ENCODE measurements at regions not wholly inside any gene's neighbourhood (a gene's known extent, or its start where the extent isn't known, plus 50 kb on each side); places are given as distances from the start of the nearest gene placed in this dataset.

DNA sequence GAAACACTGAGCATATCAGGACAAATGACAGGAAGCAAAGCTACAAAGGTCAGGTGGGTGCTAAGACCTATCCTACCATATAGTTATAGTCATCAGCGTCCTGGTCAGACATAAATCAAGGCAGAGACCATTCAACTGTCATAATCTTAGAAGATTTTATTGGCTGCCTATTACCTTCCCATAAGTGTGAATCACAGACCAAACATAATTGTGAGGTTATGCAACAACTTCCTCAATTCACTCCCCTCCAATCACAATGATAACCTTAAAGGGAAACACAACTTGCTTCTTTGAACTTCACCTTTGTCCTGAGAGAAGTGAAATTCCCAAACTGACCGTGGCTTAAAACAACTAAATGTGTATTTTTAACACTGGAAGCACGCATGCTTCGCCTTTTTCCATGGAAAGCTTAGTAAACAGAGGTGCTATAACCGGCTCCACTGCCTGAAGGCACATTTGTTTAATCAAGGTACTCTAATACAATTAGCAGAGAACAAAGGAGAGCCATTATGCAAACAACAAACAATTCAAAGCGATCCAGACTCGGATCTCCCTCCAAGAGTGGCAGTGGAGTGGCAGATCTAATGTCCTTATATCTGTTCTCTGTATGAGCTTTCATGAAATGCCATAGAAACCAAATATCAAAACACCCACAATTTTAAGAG, 84.9 kb downstream of the TMEM114 start:
- Histone ChIP-seq H3K79me2 (ENCODE audit: low read length) (no peaks in the 10 kb centered on the region), H3K4me1 (ENCODE audit: low read length) (no peaks in the 10 kb centered on the region), H3K9ac (ENCODE audit: low read length) (no peak overlapping the region), H2AFZ (ENCODE audit: low read length) (no peak overlapping the region), H3K4me2 (ENCODE audit: low read depth, low read length) (no peak overlapping the region), H3K9me3 (replicated peaks; ENCODE audit: insufficient read depth, low read length) (no peaks in the 10 kb centered on the region), H3K27me3 (replicated peaks; ENCODE audit: insufficient read depth, low read length) (no peaks in the 10 kb centered on the region), H3K4me3 (ENCODE audit: low read length) (no peak overlapping the region), H3K9me2 (replicated peaks; ENCODE audit: insufficient read depth, low read length) (no peaks in the 10 kb centered on the region), H3F3A (ENCODE audit: insufficient read depth, low read length) (no peaks in the 10 kb centered on the region), H4K20me1 (ENCODE audit: insufficient read depth, low read length) (no peaks in the 10 kb centered on the region), H3K36me3 (replicated peaks; ENCODE audit: insufficient read depth, low read length) (no peaks in the 10 kb centered on the region), H3K27ac (ENCODE audit: low read length) (no peak overlapping the region)
- DNase-seq = no peak
- TF ChIP-seq EZH2phosphoT487 (IDR thresholded peaks at IDR 0.05; ENCODE audit: low read length) = no peak
- no peak for TF ChIP-seq EZH2 (optimal IDR thresholded peaks at IDR 0.05; ENCODE audit: low read depth, low read length)
- TF ChIP-seq, protein P1, sequence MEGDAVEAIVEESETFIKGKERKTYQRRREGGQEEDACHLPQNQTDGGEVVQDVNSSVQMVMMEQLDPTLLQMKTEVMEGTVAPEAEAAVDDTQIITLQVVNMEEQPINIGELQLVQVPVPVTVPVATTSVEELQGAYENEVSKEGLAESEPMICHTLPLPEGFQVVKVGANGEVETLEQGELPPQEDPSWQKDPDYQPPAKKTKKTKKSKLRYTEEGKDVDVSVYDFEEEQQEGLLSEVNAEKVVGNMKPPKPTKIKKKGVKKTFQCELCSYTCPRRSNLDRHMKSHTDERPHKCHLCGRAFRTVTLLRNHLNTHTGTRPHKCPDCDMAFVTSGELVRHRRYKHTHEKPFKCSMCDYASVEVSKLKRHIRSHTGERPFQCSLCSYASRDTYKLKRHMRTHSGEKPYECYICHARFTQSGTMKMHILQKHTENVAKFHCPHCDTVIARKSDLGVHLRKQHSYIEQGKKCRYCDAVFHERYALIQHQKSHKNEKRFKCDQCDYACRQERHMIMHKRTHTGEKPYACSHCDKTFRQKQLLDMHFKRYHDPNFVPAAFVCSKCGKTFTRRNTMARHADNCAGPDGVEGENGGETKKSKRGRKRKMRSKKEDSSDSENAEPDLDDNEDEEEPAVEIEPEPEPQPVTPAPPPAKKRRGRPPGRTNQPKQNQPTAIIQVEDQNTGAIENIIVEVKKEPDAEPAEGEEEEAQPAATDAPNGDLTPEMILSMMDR (IDR thresholded peaks at IDR 0.05; ENCODE audit: low read length) = no peak

DNA sequence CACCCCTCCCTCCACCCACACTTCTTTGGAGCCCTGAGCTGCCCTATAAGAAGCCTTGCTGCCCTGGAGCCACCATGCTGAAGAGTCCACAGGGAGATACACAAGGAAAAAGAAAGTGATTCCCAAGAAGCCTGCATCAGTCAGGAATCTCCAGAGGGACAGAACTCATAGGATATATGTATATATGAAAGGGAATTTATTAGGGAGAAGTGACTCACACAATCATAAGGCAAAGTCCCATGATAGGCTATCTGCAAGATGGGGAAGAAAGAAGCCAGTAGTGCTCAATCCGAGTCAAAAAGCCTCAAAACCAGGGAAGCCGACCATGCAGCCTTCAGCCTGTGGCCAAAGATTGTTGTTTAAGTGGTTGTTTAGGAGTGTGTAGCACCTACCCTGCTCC, 87.9 kb downstream of the TMEM114 start:
- TF ChIP-seq EZH2phosphoT487 (IDR thresholded peaks at IDR 0.05; ENCODE audit: low read length) = no peak
- H3K27ac ChIP-seq (ENCODE audit: low read length) = no peak overlapping the region
- H2AFZ ChIP-seq (ENCODE audit: low read length) = no peak overlapping the region
- no peaks in the 10 kb centered on the region for H3K36me3 ChIP-seq (replicated peaks; ENCODE audit: insufficient read depth, low read length)
- no peaks in the 10 kb centered on the region for H3K27me3 ChIP-seq (replicated peaks; ENCODE audit: insufficient read depth, low read length)
- no peaks in the 10 kb centered on the region for H3K4me1 ChIP-seq (ENCODE audit: low read length)
- H3K9ac ChIP-seq (ENCODE audit: low read length) = no peak overlapping the region
- no peaks in the 10 kb centered on the region for H3F3A ChIP-seq (ENCODE audit: insufficient read depth, low read length)
- H3K4me2 ChIP-seq (ENCODE audit: low read depth, low read length) = no peak overlapping the region
- H3K9me3 ChIP-seq (replicated peaks; ENCODE audit: insufficient read depth, low read length) = no peaks in the 10 kb centered on the region
- no peak for DNase-seq
- no peaks in the 10 kb centered on the region for H3K9me2 ChIP-seq (replicated peaks; ENCODE audit: insufficient read depth, low read length)
- no peak overlapping the region for H3K4me3 ChIP-seq (ENCODE audit: low read length)
- no peaks in the 10 kb centered on the region for H4K20me1 ChIP-seq (ENCODE audit: insufficient read depth, low read length)
- H3K79me2 ChIP-seq (ENCODE audit: low read length) = no peaks in the 10 kb centered on the region

DNA sequence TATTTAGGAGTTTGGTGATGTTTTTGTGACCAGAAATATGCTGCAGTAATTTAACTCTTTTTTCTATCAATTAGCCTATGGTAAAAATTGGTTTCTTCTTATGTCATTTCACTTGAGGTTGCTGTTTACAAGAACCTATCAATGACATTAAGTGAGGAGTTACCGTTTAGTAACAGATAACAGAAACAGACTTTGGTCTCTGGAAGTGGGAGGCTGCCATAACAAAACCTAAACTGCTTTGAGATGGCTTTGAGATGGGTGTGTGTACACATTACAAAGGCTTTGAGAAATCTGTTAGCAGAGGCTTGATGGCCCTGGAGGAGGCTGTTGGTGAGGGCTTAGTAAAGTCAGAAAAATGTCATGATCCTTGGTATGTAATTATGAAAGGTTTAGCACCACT, 90.0 kb downstream of the TMEM114 start:
- H3K79me2 ChIP-seq (ENCODE audit: low read length) = no peaks in the 10 kb centered on the region
- no peak overlapping the region for H3K27ac ChIP-seq (ENCODE audit: low read length)
- H3K9ac ChIP-seq (ENCODE audit: low read length) = no peak overlapping the region
- no peaks in the 10 kb centered on the region for H3K36me3 ChIP-seq (replicated peaks; ENCODE audit: insufficient read depth, low read length)
- DNase-seq = no peak
- H3F3A ChIP-seq (ENCODE audit: insufficient read depth, low read length) = no peaks in the 10 kb centered on the region
- TF ChIP-seq, protein P1 (IDR thresholded peaks at IDR 0.05; ENCODE audit: low read length) = no peak
- no peak for TF ChIP-seq EZH2phosphoT487 (IDR thresholded peaks at IDR 0.05; ENCODE audit: low read length)
- TF ChIP-seq EZH2 (optimal IDR thresholded peaks at IDR 0.05; ENCODE audit: low read depth, low read length) = no peak
- H3K4me3 ChIP-seq (ENCODE audit: low read length) = no peak overlapping the region
- H2AFZ ChIP-seq (ENCODE audit: low read length) = no peak overlapping the region
- H4K20me1 ChIP-seq (ENCODE audit: insufficient read depth, low read length) = no peaks in the 10 kb centered on the region
- H3K4me1 ChIP-seq (ENCODE audit: low read length) = no peaks in the 10 kb centered on the region
- no peaks in the 10 kb centered on the region for H3K27me3 ChIP-seq (replicated peaks; ENCODE audit: insufficient read depth, low read length)
- no peaks in the 10 kb centered on the region for H3K9me2 ChIP-seq (replicated peaks; ENCODE audit: insufficient read depth, low read length)
- H3K4me2 ChIP-seq (ENCODE audit: low read depth, low read length) = no peak overlapping the region
- H3K9me3 ChIP-seq (replicated peaks; ENCODE audit: insufficient read depth, low read length) = no peaks in the 10 kb centered on the region

DNA sequence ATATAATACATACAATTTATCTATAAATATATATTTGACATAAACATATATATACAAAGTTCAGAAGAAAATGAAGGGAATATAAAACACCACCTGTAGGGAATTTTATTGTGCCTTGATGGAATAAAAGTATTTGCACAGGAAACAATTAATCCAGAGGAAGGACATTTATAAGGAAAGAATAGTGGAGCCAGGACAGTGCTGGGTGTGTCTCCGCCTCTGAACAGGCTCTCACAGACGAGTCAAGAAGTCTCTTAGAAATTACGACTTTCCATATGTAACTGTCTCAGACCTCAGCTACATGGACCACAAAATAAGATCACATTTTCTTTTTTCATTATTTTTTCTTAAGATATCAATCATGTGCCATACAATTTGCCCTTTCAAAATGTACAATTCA, 93.9 kb downstream of the TMEM114 start:
- DNase-seq = no peak
- H3K4me2 ChIP-seq (ENCODE audit: low read depth, low read length) = no peak overlapping the region

More for the DNA sequence above, 93.9 kb downstream of the TMEM114 start:
- no peak overlapping the region for H3K27ac ChIP-seq (ENCODE audit: low read length)
- no peaks in the 10 kb centered on the region for H3K9me2 ChIP-seq (replicated peaks; ENCODE audit: insufficient read depth, low read length)
- H3K36me3 ChIP-seq (replicated peaks; ENCODE audit: insufficient read depth, low read length) = no peaks in the 10 kb centered on the region
- H3K9me3 ChIP-seq (replicated peaks; ENCODE audit: insufficient read depth, low read length) = no peaks in the 10 kb centered on the region
- H3K4me3 ChIP-seq (ENCODE audit: low read length) = no peak overlapping the region
- H3K27me3 ChIP-seq (replicated peaks; ENCODE audit: insufficient read depth, low read length) = no peaks in the 10 kb centered on the region
- TF ChIP-seq EZH2phosphoT487 (IDR thresholded peaks at IDR 0.05; ENCODE audit: low read length) (no peak), EZH2 (optimal IDR thresholded peaks at IDR 0.05; ENCODE audit: low read depth, low read length) (no peak)
- TF ChIP-seq, protein P1 (IDR thresholded peaks at IDR 0.05; ENCODE audit: low read length) = no peak
- H3K79me2 ChIP-seq (ENCODE audit: low read length) = no peaks in the 10 kb centered on the region
- no peaks in the 10 kb centered on the region for H4K20me1 ChIP-seq (ENCODE audit: insufficient read depth, low read length)
- H3K9ac ChIP-seq (ENCODE audit: low read length) = no peak overlapping the region
- no peaks in the 10 kb centered on the region for H3K4me1 ChIP-seq (ENCODE audit: low read length)
- no peak overlapping the region for H2AFZ ChIP-seq (ENCODE audit: low read length)
- H3F3A ChIP-seq (ENCODE audit: insufficient read depth, low read length) = no peaks in the 10 kb centered on the region

Measured in MM.1S (cell line).